ENCODE measurements at regions not wholly inside any gene's neighbourhood (a gene's known extent, or its start where the extent isn't known, plus 50 kb on each side); places are given as distances from the start of the nearest gene placed in this dataset.

DNA sequence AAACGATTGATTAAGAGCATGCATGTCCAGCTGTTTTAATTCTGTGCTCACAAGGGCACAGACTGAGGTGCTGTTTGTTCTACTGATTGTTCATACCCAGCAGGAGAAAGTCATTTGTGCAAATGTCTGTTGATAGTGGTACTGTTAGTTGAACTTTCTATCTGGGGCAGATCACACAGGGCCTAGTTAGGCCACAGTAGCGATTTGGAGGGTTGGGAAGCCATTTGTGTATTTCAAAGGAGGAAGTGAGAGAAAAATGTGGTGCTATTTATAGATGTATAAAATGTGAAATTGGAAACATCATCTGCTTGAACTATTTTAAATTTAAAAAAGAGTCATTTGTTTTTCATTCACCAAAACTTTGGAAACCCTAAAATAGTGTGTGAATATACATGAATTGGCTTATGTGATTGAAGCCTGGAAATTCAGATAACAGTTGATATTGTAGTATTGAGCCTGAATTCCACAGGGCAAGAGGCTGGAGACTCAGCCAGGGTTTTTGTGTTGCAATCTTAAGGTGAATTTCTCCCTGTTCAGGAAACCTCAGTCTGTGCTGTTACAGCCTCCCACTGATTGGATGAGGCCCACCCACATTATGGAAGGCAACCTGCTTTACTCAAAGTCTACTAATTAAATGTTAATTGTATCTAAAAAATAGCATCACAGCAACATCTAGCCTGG, 162.0 kb upstream of the CDKN2B start:
- no CpG with 5 or more reads among the region's 2 CpGs for WGBS (ENCODE audit: extremely low coverage, insufficient read length, low lambda C conversion rate)
- Histone ChIP-seq H2BK120ac (ENCODE audit: low read depth, low read length, poor library complexity, severe bottlenecking) (no peak overlapping the region), H2AFZ (ENCODE audit: low read length) (no peak overlapping the region), H3K4me1 (ENCODE audit: insufficient read depth, low read length) (no peaks in the 10 kb centered on the region), H2BK20ac (ENCODE audit: low read depth, low read length, poor library complexity, severe bottlenecking) (no peak overlapping the region), H2AK5ac (ENCODE audit: insufficient read length, low read length) (no peak overlapping the region), H3K4ac (ENCODE audit: low read depth, low read length) (no peak overlapping the region), H4K8ac (replicated peaks; ENCODE audit: insufficient read length, low read depth, low read length) (no peak overlapping the region), H3K23me2 (ENCODE audit: insufficient read length, low read depth, low read length, poor library complexity, severe bottlenecking) (no peaks in the 10 kb centered on the region), H3K27me3 (ENCODE audit: insufficient read depth, low read length) (no peaks in the 10 kb centered on the region), H3T11ph (ENCODE audit: low read length) (no peak overlapping the region), H3K18ac (ENCODE audit: insufficient read length, low read depth, low read length) (no peak overlapping the region), H3K27ac (ENCODE audit: insufficient read length, low read depth, low read length) (no peak overlapping the region), H3K4me2 (ENCODE audit: insufficient read depth, insufficient read length, low read length) (no peak overlapping the region), H4K20me1 (ENCODE audit: control insufficient read depth, insufficient read depth, insufficient read length) (no peaks in the 10 kb centered on the region), H4K5ac (ENCODE audit: insufficient read length, low read depth, low read length) (no peak overlapping the region), H3K79me2 (ENCODE audit: insufficient read depth, low read length) (no peaks in the 10 kb centered on the region), H3K14ac (ENCODE audit: insufficient read depth, low read length) (no peak overlapping the region), H2BK15ac (ENCODE audit: low read depth, low read length) (no peak overlapping the region), H4K91ac (ENCODE audit: insufficient read length, low read depth, low read length) (no peak overlapping the region), H3K9me3 (ENCODE audit: control insufficient read depth, low read depth, low read length) (no peaks in the 10 kb centered on the region), H3K79me1 (ENCODE audit: insufficient read depth, low read depth, low read length, poor library complexity, severe bottlenecking) (no peaks in the 10 kb centered on the region), H2BK5ac (ENCODE audit: insufficient read length, low read length) (no peak overlapping the region), H2BK12ac (ENCODE audit: insufficient read length, low read depth, low read length) (no peak overlapping the region), H3K56ac (ENCODE audit: insufficient read length, low read depth, low read length) (no peak overlapping the region), H3K23ac (ENCODE audit: insufficient read length, low read depth, low read length) (no peak overlapping the region), H3K9ac (ENCODE audit: extremely low read depth, insufficient read length, low read length) (no peak overlapping the region)
- no peak overlapping the region for H3K27ac Mint-ChIP-seq
- DNase-seq, result no peak
- peaks cover under 1% of the 10 kb centered on the region in 2 experiments; a peak in 2 of 5 replicates for H3K9me3 Mint-ChIP-seq
- peaks cover 0 to under 1% (median 0%) of the 10 kb centered on the region in 3 experiments; a peak in 1 of 7 replicates for H3K36me3 Mint-ChIP-seq (ENCODE audit: insufficient read depth in 1 of 3, low read depth in 3 of 3)
- H3K4me1 Mint-ChIP-seq, result no peaks in the 10 kb centered on the region
- TF ChIP-seq, protein P1, sequence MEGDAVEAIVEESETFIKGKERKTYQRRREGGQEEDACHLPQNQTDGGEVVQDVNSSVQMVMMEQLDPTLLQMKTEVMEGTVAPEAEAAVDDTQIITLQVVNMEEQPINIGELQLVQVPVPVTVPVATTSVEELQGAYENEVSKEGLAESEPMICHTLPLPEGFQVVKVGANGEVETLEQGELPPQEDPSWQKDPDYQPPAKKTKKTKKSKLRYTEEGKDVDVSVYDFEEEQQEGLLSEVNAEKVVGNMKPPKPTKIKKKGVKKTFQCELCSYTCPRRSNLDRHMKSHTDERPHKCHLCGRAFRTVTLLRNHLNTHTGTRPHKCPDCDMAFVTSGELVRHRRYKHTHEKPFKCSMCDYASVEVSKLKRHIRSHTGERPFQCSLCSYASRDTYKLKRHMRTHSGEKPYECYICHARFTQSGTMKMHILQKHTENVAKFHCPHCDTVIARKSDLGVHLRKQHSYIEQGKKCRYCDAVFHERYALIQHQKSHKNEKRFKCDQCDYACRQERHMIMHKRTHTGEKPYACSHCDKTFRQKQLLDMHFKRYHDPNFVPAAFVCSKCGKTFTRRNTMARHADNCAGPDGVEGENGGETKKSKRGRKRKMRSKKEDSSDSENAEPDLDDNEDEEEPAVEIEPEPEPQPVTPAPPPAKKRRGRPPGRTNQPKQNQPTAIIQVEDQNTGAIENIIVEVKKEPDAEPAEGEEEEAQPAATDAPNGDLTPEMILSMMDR (conservative IDR thresholded peaks at IDR 0.05), result no peak
- no peaks in the 10 kb centered on the region for H3K27me3 Mint-ChIP-seq (ENCODE audit: low read depth)
- no peak overlapping the region for H3K4me3 Mint-ChIP-seq

Measured in H9 (cell line).